ENCODE measurements at regions not wholly inside any gene's neighbourhood (a gene's known extent, or its start where the extent isn't known, plus 50 kb on each side); places are given as distances from the start of the nearest gene placed in this dataset.

DNA sequence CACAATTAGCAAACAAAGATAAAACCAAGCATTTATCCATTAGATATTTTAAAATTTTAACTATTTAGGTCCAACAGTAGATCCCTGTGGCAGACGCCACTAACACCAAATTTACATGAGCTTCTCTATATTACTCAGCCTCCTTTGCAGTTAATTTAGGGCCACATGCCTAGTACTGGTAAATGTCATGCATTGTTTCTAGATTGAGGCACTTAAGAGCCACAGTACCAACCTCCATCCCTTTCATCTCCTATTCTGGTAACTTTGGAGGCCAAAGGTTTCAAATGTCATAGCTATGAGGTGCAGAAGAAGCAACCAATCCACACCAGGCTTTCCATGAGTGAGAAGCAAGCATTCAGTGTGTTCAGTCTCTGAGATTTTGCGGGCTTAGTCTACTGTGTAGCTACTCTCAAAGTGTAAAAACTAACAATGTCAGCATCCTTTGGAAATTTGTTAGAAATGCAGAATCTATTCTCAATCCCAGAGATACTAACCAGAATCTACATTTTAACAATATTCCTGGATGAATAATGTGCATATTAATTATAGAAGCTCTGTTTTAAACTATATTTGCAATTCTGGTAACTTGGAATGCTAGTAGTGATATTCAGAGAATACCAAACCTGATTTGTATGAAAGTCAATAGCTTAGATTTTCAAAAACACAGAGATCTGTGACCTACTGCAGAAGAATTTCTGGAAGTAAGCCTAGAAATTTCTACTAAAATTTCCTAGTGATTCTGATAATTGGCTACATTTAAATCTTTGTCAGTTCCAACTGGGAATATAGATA is 206.3 kb upstream of the CD96 start:
- no peak for DNase-seq (ENCODE audit: low spot score)
- intact Hi-C loops (cut with DNase I), result no loop called here

DNA sequence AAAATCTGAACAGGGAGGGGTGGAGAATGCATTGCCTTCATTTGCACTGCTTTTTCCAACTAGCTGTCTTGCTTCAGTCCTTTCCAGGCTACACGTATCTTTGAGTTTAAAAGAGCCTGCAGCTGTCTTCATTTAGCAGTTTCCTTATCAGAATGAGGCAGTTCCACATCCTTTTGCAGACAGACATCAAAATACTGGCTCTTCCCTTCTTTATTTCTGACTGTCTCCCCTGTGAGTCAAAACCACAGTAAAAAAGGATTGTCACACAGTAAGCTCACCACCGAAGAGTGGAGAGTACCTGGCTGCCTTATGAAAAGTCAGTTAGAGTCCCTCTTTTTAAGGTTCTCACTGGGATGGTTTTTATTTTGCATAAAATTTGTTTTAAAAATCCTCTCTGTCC is 205.5 kb upstream of the CD96 start:
- DNase-seq (ENCODE audit: low spot score), result no peak
- intact Hi-C loops (cut with DNase I), result no loop called here

DNA sequence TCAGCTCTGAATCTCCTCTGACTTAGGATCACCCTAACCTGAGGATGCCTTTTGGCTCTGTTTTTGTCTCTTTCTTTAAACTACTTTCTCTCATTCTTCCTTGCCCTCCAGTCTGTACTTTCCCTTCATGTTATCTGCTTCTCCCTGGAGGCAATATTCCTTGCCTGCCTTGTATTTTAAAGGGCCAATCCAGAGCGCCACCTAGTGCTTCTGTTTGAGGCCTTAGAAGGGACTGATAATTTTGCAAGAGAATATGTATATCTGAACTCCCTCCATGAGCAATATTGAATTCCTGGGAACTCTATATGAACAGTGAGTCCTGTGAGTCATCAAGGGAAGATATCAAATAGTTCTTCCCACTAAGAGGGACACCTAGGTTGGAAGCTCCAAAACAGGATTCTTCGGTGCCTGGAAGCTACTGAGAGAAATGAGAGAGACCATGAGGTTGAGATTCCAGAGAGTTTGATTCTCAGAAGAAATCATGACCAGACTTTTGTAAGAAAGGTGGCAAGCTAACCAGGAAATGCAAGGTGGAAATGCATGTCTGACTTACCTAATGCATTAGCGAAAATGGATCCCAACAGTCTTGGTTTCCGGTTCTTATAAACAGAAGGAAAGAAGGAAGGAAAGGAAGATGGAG is 203.8 kb upstream of the CD96 start:
- intact Hi-C loops (cut with DNase I), result no loop called here
- no peak for DNase-seq (ENCODE audit: low spot score)

DNA sequence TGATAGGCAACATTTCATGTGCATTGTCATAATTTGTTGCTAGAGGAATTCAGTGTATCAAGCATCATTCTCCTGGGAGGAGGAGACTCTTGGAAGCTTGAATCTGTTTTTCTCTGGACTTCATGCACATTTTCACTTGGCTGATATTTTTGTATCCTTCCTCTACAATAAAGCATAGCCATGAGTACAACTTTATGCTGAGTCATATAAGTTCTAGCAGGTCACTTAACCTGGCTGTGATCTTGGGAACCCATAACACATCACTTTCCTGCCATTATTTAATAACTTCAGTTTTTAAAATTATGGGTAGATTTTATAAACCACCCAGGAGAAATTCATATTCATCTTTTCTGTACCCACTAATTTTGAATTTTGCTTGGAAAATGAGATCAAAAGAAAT is 203.0 kb upstream of the CD96 start:
- intact Hi-C loops (cut with DNase I), result no loop called here
- DNase-seq (ENCODE audit: low spot score), result no peak

DNA sequence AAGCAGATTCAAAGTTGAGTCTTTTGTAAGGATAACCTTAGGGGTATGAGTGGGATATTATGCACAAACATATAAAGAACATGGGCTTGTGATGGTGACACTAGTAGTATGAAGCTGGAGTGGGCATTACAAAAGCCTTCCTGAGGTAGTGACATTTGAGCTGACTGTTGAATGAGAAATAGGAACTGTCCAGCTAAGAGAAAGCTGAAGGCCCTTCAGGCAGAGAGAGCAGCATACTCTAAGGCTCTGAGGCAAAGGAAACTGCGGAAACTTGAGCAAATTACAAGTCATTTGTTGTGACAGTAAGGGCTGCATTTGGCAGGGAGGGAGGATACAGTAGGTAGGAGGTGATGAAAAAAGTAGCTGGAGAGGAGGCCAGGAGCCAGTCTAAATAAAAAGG is 190.7 kb upstream of the CD96 start:
- intact Hi-C loops (cut with DNase I), result no loop called here
- no peak for DNase-seq (ENCODE audit: low spot score)

DNA sequence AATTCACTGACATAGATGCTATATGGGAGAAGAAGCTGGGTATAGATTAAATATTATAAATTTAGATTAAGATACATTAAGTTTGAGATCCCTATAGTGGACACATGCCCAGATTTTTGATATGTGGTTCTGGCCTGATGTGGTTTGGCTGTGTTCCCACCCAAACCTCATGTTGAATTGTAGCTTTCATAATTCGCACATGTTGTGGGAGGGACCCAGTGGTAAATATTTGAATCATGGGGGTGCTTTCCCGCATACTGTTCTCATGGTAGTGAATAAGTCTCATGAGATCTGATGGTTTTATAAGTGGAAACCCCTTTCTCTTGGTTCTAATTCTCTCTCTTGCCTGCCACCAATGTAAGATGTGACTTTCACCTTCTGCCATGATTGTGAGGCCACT is 189.4 kb upstream of the CD96 start:
- intact Hi-C loops (cut with DNase I), result no loop called here
- DNase-seq (ENCODE audit: low spot score), result no peak

DNA sequence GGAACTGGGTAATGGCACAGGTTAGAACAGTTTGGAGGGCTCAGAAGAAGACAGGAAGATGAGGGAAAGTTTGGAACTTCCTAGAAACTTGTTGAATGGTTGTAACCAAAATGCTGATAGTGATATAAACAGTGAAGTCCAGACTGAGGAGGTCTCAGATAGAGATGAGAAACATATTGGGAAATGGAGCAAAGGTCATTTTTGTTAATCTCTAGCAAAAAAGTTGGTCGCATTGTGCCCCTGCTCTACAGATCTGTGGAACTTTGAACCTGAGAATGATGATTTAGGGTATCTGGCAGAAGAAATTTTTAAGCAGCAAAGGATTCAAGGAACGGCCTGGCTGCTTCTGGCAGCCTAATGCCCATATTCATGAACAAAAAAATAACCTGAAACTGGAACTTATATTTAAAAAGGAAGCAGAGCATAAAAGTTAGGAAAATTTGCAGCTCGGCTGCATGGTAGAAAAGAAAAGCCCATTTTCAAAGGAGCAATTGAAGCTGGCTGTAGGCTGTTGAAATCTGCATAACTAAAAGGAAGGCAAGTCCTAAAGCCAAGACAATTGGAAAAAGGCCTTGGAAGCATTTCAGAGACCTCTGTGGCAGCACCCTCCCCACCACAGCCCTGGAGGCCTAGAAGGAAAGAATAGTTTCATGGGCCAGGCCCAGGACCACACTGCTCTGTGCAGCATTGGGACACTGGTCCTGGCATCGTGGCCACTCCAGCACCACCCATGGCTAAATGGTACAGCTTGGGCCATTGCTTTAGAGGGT is 182.6 kb upstream of the CD96 start:
- DNase-seq (ENCODE audit: low spot score), result no peak
- intact Hi-C loops (cut with DNase I), result no loop called here

DNA sequence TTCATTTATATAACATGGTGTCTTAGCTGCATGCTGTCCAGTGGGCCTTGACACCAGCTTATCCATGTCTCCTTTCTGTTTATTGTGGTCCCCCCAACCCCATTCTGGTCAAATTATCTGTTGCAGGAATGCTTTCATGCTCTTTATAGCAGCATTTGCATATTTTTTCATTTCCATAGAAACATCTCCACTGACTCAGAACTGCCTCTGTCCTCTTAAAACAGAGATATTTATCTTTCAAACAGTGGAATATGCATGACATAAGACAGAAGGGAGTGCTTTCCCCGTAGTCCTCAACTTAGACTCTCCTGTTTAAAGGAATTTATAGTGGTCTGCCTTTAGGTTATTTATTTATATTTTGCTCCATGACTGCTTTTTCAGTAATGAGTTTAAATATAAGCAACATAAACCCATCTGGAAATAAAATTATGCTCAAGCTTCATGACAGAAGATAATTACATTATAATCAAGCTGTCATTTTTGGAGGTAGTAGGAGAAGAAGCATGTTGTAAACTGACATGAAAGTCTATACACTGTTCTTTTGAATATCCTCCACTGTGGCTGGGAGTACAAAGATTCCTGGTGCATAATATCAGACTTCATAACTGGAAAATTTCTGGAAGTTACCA is 179.5 kb upstream of the CD96 start:
- DNase-seq (ENCODE audit: low spot score), result no peak
- intact Hi-C loops (cut with DNase I), result no loop called here

DNA sequence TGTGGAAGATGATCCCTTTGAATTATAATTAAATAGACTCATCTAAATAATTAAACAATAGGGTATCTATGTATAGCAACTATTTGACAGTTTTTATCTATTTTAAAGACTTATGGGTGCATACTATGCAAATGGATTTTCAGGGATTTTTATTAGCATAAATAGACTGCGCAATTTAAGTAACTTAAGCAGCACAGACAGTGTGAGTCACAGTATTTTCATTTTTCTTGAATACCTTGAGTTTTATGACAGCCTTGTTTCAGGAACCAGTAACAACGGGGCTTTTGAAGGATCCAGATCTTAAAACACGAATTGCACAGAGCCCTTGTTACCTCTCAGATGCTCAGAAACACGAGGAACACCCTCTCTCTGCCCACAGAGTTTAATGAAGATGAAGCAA is 175.5 kb upstream of the CD96 start:
- no peak for DNase-seq (ENCODE audit: low spot score)
- intact Hi-C loops (cut with DNase I), result loop anchor here in 1 of 2 donors (5.0 kb wide), 1 partner anchor 1374 kb away; no protein-coding TSS in a partner anchor

DNA sequence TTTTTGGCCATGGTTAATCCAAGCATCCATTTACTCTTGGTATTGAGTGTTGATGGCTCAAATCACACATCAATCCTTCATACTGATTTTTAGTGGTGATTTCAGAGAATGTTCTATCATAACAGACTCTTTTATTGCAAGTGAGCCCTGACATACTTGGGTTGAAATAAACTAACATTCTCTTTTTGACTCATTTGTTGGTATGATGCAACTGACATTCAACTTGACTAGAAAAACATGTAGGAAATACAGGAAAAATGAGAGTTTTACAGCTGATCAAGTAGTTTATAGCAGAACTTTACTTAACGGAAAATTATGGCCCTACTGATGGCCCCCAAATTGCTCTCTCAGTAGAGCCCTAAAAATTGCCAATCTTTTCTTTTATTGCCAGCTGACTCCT is 173.9 kb upstream of the CD96 start:
- intact Hi-C loops (cut with DNase I), result loop anchor here in 1 of 2 donors (5.0 kb wide), 1 partner anchor 1376 kb away; no protein-coding TSS in a partner anchor
- no peak for DNase-seq (ENCODE audit: low spot score)

DNA sequence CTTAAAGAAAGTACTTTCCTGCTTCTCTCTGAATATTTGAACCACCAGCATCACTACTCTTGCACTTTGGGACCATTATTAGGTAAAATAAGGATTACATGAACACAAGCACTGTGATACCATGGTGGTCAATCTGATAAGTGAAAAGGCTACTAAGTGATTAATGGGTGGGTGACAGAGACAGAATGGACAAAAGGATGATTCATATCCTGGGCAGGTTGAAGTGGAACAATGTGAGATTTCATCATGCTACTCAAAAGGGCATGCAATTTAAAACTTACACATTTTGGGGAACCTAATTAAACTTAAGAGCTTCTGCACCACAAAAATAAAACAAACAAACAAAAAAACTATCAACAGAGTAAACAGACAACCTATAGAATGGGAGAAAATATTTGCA is 172.0 kb upstream of the CD96 start:
- intact Hi-C loops (cut with DNase I), result loop anchor here in 1 of 2 donors (5.0 kb wide), 1 partner anchor 1378 kb away; no protein-coding TSS in a partner anchor
- no peak for DNase-seq (ENCODE audit: low spot score)

DNA sequence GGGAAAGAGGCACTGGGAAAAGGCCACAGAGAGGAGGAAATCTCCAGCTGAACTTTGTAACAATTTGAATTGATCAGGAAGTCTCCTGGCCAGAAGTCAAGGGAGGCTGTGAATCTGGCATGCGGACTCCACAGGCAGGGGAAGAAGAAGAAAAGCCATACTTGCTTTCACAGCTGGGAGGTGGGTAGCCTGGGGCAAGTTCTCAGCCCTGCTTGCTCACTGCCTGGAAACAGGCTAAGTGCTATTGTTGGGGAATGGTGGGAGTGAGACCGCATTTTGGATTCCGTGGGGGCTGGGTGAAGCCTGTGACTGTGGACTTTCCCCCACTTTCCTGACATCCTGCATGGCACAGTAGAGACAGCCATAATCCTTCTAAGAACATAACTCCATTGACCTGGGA is 168.8 kb upstream of the CD96 start:
- intact Hi-C loops (cut with DNase I), result no loop called here
- no peak for DNase-seq (ENCODE audit: low spot score)

DNA sequence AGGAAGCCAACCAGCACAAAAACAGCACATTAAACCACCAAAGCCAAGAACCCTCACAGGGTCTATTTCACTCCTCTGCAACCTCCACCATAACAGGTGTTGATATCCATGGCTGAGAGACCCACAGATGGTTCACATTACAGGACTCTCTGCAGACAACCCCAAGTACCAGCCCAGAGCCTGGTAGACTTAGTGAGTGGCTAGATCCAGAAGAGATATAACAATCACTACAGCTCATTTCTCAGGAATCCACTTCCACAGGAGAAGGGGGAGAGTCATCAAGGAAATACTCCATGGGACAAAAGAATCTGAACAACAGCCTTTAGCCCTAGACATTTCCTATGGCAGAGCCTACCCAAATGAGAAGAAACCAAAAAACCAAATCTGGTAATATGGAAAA is 168.1 kb upstream of the CD96 start:
- DNase-seq (ENCODE audit: low spot score), result no peak
- intact Hi-C loops (cut with DNase I), result no loop called here

DNA sequence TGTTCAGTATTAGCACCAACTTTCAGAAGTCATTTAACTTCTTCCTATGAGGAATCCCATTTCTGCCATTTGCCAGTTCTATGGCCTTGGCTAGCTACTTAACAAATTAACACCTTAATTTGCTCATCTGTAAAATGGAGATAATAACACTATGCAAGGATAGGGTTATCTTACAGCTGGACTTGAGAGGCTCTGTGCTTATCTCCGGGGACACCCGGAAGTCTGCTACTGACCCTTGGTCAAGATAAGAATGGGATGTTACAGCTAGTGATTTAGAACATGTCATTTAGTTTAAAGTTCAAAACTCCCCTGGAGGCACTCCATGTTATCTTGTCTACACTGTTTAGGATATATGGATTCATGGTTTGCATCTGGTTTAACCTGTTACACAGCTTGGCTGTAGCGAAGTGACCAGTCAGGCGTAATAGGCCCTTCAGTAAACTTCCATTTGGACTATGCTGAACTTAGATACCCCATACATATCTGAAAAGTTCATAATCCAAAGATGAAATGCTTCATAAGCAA is 156.0 kb upstream of the CD96 start:
- intact Hi-C loops (cut with DNase I), result no loop called here
- DNase-seq (ENCODE audit: low spot score), result no peak

DNA sequence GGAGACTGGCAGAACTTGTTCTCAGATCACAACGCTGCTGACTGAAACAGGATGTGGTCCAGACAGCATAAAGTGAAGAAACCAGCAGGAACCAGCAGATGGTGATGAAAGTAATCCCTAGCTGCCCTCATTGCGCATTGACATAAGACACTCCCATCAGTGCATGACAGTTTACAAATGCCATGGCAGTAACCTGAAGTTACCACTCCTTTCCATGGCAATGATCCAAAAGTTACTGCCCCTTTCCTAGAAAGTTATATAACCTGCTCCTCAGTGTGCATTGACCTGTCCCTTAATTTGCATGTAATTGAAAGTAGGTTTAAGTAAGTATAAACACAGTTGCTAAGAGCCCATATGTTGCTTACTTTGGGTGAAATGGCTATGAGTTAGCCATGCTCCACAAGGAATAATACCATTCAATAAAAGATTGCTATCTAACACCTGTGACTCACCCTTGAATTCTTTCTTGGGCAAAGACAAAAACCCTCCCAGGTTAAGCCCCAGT is 149.1 kb upstream of the CD96 start:
- no peak for DNase-seq (ENCODE audit: low spot score)
- intact Hi-C loops (cut with DNase I), result no loop called here

DNA sequence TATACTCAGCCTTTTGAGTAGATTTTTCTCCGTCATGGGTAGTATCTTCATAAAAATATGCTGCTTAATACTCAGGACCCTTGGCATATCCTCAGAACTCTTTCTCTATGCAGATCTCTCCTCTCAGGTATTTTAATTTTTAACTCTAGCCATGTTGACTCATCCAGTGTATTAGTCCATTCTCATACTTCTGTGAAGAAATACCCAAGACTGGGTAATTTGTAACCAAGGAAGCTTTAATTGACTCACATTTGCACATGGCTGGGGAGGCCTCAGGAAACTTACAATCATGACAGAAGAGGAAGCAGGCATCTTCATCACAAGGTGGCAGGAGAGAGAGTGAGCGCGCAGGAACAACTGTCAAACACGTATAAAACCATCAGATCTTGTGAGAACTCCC is 129.3 kb upstream of the CD96 start:
- intact Hi-C loops (cut with DNase I), result no loop called here
- no peak for DNase-seq (ENCODE audit: low spot score)

DNA sequence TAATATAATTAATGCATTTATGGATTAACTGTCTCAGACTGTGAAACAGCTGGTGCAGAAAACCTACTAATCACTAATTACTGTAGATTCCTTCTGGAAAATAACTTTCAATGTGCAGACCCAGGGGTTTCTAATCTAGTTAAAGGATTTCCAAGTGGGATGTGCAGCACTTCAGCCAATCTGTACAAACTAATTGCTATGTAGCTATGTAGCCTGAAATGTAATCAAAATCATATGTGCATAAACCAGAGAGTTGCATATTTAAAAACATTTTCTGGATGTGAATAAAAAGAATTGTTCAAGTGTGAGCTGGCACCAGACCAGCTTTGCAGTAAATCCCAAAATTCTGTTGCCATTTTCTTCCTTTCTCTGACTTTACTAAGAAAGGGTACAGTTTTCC is 127.5 kb upstream of the CD96 start:
- intact Hi-C loops (cut with DNase I), result no loop called here
- no peak for DNase-seq (ENCODE audit: low spot score)

DNA sequence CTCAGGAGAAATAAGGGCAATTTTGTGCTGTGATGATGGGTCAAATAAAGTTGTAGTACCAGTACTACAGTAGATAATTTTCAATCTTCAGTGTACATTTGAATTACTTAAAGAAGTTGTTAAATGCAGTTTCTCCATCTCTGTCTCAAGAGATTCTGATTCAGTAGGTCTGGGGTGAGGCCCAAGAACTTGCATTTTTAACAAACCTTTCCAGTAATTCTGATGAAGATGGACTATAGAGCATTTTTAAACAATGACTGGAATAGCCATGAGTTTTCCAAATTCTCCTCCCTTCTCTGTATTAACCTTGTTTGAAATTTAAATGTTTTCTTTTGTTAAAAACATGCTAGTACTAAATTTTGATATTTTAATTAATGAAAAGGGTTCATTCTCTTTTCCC is 127.0 kb upstream of the CD96 start:
- intact Hi-C loops (cut with DNase I), result no loop called here
- DNase-seq (ENCODE audit: low spot score), result no peak

DNA sequence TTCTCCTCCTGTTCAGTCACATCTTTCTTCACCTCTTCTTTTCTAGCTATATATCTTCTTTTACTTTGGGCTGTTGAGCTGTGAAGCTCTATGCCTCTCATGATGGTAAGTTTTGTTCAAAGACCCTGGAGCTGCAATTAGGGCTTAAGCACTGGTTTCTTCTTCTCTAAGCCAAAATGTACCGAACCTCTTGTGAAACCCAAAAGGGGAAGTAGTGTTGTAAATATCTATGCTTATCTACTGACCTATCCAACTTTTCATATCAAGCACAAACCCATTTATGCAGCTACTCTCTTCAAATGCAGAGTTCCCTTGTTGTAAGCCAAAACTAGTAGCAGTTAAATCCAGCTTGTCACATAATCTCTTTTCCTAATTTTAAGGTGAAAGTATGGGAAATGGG is 123.6 kb upstream of the CD96 start:
- DNase-seq (ENCODE audit: low spot score), result no peak
- intact Hi-C loops (cut with DNase I), result no loop called here
